ENCODE measurements at regions not wholly inside any gene's neighbourhood (a gene's known extent, or its start where the extent isn't known, plus 50 kb on each side); places are given as distances from the start of the nearest gene placed in this dataset.

GRCh38 chr1:195697130-195697529 is 911.1 kb downstream of the KCNT2 start:
- Histone ChIP-seq H3K27me3 (ENCODE audit: insufficient read depth, low read length) (no peaks in the 10 kb centered on the region), H3K27ac (ENCODE audit: low read depth, low read length) (no peak overlapping the region), H4K20me1 (ENCODE audit: insufficient read depth) (no peaks in the 10 kb centered on the region), H3K9me2 (ENCODE audit: insufficient read depth) (no peaks in the 10 kb centered on the region), H3K4me2 (ENCODE audit: low read length) (no peak overlapping the region), H3K9me3 (ENCODE audit: control insufficient read depth in 1 of 2, insufficient read depth in 1 of 2, low read depth in 1 of 2, low read length in 2 of 2) (no peaks in the 10 kb centered on the region), H3K4me3 (replicated peaks in 1 of 2; ENCODE audit: low read depth in 1 of 2, low read length in 2 of 2) (no peak overlapping the region), H2AFZ (ENCODE audit: low read depth, low read length, poor library complexity, severe bottlenecking) (no peak overlapping the region), H3K9ac (ENCODE audit: low read length) (no peak overlapping the region), H3K79me2 (ENCODE audit: insufficient read depth, low read length) (no peaks in the 10 kb centered on the region), H3K4me1 (ENCODE audit: control insufficient read depth in 1 of 2, insufficient read depth in 2 of 2, low read length in 2 of 2) (no peaks in the 10 kb centered on the region), H3K36me3 (ENCODE audit: control insufficient read depth in 1 of 2, insufficient read depth in 2 of 2, low read length in 2 of 2) (no peaks in the 10 kb centered on the region)
- CTCF ChIA-PET: no interaction called here
- ATAC-seq (no peak), DNase-seq (ENCODE audit: low read depth, low spot score) (no peak)
- intact Hi-C loops (cut with micrococcal nuclease): no loop called here
- POLR2A ChIA-PET: no interaction called here
- RAD21 ChIA-PET (ENCODE audit: low non-redundant PET in 1 of 2, low total read pairs in 2 of 2, uncharacterized antibody in 2 of 2, unreplicated experiment in 2 of 2): no interaction called here
- TF ChIP-seq, protein P1, sequence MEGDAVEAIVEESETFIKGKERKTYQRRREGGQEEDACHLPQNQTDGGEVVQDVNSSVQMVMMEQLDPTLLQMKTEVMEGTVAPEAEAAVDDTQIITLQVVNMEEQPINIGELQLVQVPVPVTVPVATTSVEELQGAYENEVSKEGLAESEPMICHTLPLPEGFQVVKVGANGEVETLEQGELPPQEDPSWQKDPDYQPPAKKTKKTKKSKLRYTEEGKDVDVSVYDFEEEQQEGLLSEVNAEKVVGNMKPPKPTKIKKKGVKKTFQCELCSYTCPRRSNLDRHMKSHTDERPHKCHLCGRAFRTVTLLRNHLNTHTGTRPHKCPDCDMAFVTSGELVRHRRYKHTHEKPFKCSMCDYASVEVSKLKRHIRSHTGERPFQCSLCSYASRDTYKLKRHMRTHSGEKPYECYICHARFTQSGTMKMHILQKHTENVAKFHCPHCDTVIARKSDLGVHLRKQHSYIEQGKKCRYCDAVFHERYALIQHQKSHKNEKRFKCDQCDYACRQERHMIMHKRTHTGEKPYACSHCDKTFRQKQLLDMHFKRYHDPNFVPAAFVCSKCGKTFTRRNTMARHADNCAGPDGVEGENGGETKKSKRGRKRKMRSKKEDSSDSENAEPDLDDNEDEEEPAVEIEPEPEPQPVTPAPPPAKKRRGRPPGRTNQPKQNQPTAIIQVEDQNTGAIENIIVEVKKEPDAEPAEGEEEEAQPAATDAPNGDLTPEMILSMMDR (IDR thresholded peaks at IDR 0.05 in 2 of 3, conservative IDR thresholded peaks at IDR 0.05 in 1 of 3; ENCODE audit: borderline replicate concordance in 1 of 3, insufficient read depth in 1 of 3, low read depth in 2 of 3, low read length in 2 of 3): no peak
- no peak for TF ChIP-seq ZNF274 (IDR thresholded peaks at IDR 0.05; ENCODE audit: low read depth, low read length)
- TF ChIP-seq SIN3A (IDR thresholded peaks at IDR 0.05; ENCODE audit: low read depth): no peak
- TF ChIP-seq, protein P2, sequence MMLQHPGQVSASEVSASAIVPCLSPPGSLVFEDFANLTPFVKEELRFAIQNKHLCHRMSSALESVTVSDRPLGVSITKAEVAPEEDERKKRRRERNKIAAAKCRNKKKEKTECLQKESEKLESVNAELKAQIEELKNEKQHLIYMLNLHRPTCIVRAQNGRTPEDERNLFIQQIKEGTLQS (IDR thresholded peaks at IDR 0.05): no peak
- no peak for TF ChIP-seq YY1 (IDR thresholded peaks at IDR 0.05; ENCODE audit: extremely low read depth, insufficient replicate concordance, low read depth, low read length)
- no peak for TF ChIP-seq CBX3 (IDR thresholded peaks at IDR 0.05; ENCODE audit: low read depth)
- TF ChIP-seq EZH2phosphoT487 (IDR thresholded peaks at IDR 0.05; ENCODE audit: borderline replicate concordance): no peak
- no peak for TF ChIP-seq MAX (IDR thresholded peaks at IDR 0.05)
- no peak for TF ChIP-seq POLR2AphosphoS5 (IDR thresholded peaks at IDR 0.05; ENCODE audit: low read depth, low read length)
- no peak for TF ChIP-seq SRF (IDR thresholded peaks at IDR 0.05; ENCODE audit: low read depth)
- no peak for TF ChIP-seq ZBTB33 (IDR thresholded peaks at IDR 0.05; ENCODE audit: extremely low read depth, insufficient replicate concordance, low read length)
- no TSS peak for BruUV-seq (replicated peaks)

Data from HCT116 (cell line).